Stimulated activated naive CD8-positive, alpha-beta T cell treated with anti-CD3 and anti-CD28 coated beads, Interleukin-15, amount 100 ng/mL, for 72 hours (primary cell): ENCODE measurements at regions not wholly inside any gene's neighbourhood (a gene's known extent, or its start where the extent isn't known, plus 50 kb on each side); places are given as distances from the start of the nearest gene placed in this dataset.

Experiments
- ATAC-seq: fragments of 150-1000 bp; cut with Tn5 transposase; 2 replicates; pipeline ENCODE4 v1.10.0; 2021; ENCODE audit warnings: mild to moderate bottlenecking, moderate library complexity
- DNase-seq, 2 donors: peaks; one replicate each; pipeline ENCODE4 v3.0.0; 2021 to 2022
- H3K27ac Mint-ChIP-seq, 2 donors: one replicate each; pipeline ENCODE4 v1.8.0; 2022; ENCODE audit warnings: mild to moderate bottlenecking in 2 of 2, mixed read lengths in 2 of 2, moderate library complexity in 2 of 2
- H3K27me3 Mint-ChIP-seq: one replicate; pipeline ENCODE4 v1.8.0; 2022; ENCODE audit warnings: mixed read lengths
- H3K4me1 Mint-ChIP-seq: one replicate; pipeline ENCODE4 v1.8.0; 2022; ENCODE audit warnings: mild to moderate bottlenecking, mixed read lengths
- H3K4me3 Mint-ChIP-seq, 2 donors: one replicate each; pipeline ENCODE4 v1.8.0; 2022; ENCODE audit warnings: mild to moderate bottlenecking in 2 of 2, mixed read lengths in 2 of 2, moderate library complexity in 1 of 2
- H3K9me3 Mint-ChIP-seq, 2 donors: one replicate each; pipeline ENCODE4 v1.8.0; 2022; ENCODE audit warnings: mixed read lengths in 2 of 2

DNA sequence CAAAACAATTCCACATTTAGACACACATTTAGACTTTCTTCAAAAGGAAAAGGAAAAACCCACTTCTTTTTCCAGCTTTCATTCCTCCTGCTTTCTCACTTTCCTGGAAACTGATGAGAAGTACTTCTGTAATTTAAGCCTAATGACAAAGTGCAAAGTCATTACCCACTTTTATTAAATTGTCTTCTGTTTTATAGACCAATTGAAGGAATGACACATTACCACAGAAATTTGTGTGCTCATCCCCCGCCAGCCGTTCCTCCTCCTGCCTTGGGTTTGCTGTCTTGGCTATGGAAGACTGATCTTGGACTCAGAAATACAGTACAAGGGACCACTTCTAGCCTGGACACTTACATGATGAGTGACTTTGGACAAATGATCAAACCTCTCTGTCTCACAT is 717.8 kb downstream of the SORCS3 start:
- Mint-ChIP-seq H3K27ac (no peak overlapping the region), H3K4me1 (no peaks in the 10 kb centered on the region), H3K4me3 (no peak overlapping the region), H3K9me3 (peaks cover 0 to 4% of the 10 kb centered on the region in 2 donors), H3K27me3 (no peaks in the 10 kb centered on the region)
- no peak for ATAC-seq
- no peak for DNase-seq

DNA sequence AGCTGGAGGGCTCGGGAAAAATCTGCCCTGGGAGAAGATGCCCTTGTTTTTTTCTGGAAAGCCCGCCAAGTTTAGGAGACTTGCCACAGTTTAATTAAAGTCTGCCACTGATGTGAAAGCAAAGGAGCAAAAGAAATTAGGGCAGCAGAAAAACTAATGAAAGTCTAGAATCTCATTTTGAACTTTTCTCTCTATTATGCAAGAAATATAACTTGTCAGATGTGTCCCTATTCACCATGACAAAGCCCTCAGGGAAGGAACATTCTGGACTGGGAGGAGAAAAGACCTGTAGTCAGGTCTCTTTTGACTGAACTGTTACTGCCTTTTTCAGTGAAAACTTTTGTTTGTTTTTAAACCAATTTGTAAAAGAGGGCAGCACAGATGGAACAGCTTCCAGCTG is 715.5 kb downstream of the SORCS3 start:
- no peaks in the 10 kb centered on the region for H3K4me1 Mint-ChIP-seq
- no peaks in the 10 kb centered on the region for H3K9me3 Mint-ChIP-seq
- no peak overlapping the region for H3K4me3 Mint-ChIP-seq
- ATAC-seq (no peak), DNase-seq (no peak)
- no peak overlapping the region for H3K27ac Mint-ChIP-seq
- no peaks in the 10 kb centered on the region for H3K27me3 Mint-ChIP-seq

DNA sequence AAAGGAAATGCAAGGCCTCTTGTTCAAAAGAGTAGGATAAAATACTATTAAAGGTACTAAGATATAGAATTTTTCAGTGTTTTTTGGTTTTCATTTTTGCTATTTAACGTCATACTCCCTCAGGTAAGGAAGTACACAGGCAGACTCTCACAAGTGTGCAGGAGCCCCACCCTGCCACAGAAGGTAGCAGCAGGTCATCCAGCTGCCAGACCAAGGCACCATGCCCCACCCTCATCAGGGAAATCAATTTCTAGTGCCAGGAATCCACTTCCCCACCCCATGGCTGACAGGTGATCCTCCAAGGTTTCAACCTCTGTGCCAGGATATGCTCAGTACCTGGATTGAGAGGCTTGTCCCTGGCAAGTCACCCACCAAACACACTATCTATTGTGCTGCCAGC is 712.9 kb downstream of the SORCS3 start:
- Mint-ChIP-seq H3K27me3 (no peaks in the 10 kb centered on the region), H3K9me3 (no peaks in the 10 kb centered on the region)
- ATAC-seq: no peak

DNA sequence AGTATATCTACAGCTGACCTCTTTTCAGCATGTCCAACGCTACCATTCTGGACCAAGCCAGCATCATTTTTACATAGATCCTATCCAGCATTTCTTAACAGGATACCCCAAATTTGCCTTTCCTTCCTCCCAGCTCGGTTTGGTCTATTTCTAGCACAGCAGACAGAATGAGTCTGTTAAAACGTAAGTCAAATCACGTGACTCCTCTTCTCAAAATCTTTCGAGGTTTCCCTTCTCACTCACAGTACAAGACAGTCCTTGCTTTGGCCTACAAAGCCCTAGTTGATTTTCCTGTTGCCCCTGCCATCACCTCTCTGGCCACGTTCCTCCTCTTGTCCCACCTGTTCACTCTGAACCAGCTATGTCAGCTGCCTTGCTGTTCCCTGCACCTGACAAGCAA is 711.7 kb downstream of the SORCS3 start:
- Mint-ChIP-seq H3K4me1 (no peaks in the 10 kb centered on the region), H3K27me3 (no peaks in the 10 kb centered on the region), H3K9me3 (no peaks in the 10 kb centered on the region), H3K4me3 (no peak overlapping the region), H3K27ac (no peak overlapping the region)
- DNase-seq (no peak), ATAC-seq (no peak)

More for the DNA sequence above, 712.9 kb downstream of the SORCS3 start:
- H3K4me1 Mint-ChIP-seq: no peaks in the 10 kb centered on the region
- no peak overlapping the region for H3K4me3 Mint-ChIP-seq
- H3K27ac Mint-ChIP-seq: no peak overlapping the region
- no peak for DNase-seq

DNA sequence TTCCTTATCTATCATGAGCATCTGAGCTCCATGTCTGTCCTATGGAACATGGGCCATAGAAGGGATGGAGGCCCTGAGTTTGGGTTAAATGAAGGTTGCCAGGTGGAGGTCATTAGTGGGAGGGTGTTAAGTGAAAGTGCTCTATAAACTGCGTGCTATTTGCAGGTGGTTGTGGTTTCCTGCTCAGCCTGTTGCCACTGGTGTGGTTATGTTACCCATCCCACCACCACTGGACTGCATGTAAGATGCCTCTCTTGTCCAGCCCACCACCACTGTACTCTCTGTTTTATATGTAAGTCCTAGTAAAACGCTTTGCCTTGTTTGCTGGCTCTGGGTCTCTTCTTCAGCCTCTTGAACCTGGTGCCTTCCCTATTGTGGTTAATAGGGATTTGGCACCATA is 711.2 kb downstream of the SORCS3 start:
- H3K9me3 Mint-ChIP-seq: no peaks in the 10 kb centered on the region
- no peaks in the 10 kb centered on the region for H3K27me3 Mint-ChIP-seq
- ATAC-seq (no peak), DNase-seq (no peak)
- no peak overlapping the region for H3K27ac Mint-ChIP-seq
- no peaks in the 10 kb centered on the region for H3K4me1 Mint-ChIP-seq
- no peak overlapping the region for H3K4me3 Mint-ChIP-seq

DNA sequence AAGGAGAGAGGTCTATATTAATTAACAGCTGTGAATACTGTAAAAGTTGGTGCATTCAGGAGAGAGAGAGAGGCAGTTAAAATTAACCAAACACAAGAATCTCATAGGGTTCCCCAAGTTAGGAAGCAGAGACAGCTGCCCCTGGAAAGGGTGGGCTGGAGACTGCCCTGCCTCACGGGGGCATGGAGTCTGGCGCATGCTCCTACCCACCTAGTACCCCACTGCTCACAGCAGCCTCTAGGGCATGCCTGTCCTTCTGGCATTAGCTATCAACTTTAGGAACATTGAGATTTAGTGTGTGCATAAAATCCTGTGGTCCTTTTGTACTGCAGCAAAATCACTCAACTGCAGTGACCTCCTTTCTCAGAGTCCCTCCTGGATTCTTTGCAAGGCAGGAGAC is 710.1 kb downstream of the SORCS3 start:
- H3K4me1 Mint-ChIP-seq: no peaks in the 10 kb centered on the region
- no peak overlapping the region for H3K27ac Mint-ChIP-seq
- no peak overlapping the region for H3K4me3 Mint-ChIP-seq
- DNase-seq (no peak), ATAC-seq (no peak)
- H3K27me3 Mint-ChIP-seq: no peaks in the 10 kb centered on the region
- H3K9me3 Mint-ChIP-seq: no peaks in the 10 kb centered on the region

DNA sequence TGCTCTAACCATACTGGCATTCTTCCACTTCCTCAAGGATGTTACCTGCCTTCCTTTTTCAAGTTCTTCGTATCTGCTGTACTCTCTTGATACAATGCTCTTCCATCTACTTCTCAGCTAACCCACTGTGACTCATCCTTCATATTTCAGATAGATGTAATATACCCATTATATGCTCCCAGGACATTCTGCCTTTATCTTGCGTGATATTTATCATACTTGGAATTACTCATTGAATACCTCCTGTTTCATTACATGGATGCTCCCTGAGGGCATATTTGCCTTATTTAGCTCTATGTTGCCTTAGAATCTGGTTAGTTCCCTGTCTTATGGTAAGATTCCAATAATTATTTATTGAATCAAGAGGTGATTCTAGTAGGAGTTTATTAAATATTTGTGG is 706.4 kb downstream of the SORCS3 start:
- ATAC-seq: no peak
- Mint-ChIP-seq H3K4me3 (no peak overlapping the region), H3K4me1 (no peaks in the 10 kb centered on the region), H3K27me3 (no peaks in the 10 kb centered on the region), H3K9me3 (no peaks in the 10 kb centered on the region), H3K27ac (peak overlapping the region in 1 of 2 donors; percentile 4)
- no peak for DNase-seq

DNA sequence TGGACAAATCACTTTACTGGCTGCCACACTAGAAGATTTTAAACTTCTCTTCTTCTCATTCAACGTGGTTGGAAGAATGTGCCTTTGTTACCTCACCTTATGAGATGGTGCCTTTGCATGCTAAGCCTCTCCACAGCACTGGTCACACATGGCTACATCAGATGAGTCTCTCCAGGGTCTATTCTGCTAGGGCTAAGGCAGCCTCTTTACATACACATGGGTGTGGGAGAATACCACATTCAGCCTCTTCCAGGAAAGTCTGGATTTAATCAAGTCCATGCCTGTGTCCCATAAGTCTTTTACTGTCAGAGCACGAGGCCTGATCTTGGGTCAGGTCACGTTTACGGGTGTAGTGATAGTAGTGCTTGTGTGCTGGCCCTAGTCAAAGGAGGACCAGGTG is 701.5 kb downstream of the SORCS3 start:
- ATAC-seq (no peak), DNase-seq (no peak)
- H3K9me3 Mint-ChIP-seq: no peaks in the 10 kb centered on the region
- H3K4me1 Mint-ChIP-seq: no peaks in the 10 kb centered on the region
- no peaks in the 10 kb centered on the region for H3K27me3 Mint-ChIP-seq
- no peak overlapping the region for H3K27ac Mint-ChIP-seq
- no peak overlapping the region for H3K4me3 Mint-ChIP-seq

DNA sequence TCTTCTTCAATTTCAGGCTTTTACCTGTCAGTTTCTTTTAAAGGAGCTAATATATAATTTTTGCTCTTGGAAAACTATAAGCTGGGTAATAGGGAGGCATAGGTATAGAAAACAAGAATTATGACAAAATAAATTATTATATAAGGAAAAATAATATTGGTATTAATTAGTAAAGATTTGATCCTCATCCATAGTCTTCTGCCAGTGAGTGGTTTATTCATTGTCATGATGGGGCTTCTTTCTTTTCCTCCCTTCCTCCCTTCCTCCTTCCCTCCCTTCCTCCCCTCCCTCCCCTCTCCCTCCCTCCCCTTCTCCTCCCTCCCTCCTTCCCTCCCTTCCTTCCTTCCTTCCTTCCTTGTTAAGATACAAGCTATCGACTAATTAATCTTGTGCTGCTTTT is 698.6 kb downstream of the SORCS3 start:
- Mint-ChIP-seq H3K9me3 (peaks cover 0 to 5% of the 10 kb centered on the region in 2 donors), H3K4me3 (no peak overlapping the region), H3K27me3 (no peaks in the 10 kb centered on the region), H3K4me1 (no peaks in the 10 kb centered on the region), H3K27ac (no peak overlapping the region)
- DNase-seq (no peak), ATAC-seq (no peak)

DNA sequence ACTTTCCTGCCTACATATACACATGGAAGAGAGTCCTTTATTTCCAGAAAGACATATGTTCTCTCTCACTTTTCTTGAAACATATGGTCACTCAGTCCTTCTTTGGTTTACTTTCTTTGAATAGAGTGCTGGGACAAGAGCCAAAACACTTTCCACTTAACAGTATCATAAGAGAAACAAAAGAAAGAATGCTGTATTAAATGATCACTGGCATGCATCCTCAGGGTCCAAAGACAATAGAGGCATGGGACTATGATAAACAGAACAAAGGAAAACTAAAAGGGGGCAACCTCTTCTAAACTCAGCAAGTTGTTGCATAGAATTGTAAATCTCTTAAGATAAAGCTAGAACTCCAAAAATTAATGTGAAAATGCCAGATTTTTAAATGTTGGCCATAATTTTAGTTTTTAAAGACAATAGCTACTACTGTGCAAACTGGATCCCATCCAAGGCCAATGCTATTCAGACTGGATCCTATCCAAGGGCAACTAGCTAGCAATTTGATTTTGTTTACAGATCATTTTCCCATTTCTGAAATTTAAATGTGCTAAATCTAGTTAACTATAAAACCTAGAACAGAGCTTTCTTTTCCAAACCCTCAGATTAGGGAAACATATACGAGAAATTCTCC is 687.5 kb downstream of the SORCS3 start:
- no peak for ATAC-seq
- no peak overlapping the region for H3K27ac Mint-ChIP-seq
- no peaks in the 10 kb centered on the region for H3K27me3 Mint-ChIP-seq
- H3K4me1 Mint-ChIP-seq: no peaks in the 10 kb centered on the region
- no peak for DNase-seq
- no peak overlapping the region for H3K4me3 Mint-ChIP-seq
- H3K9me3 Mint-ChIP-seq: peaks cover 0 to 5% of the 10 kb centered on the region in 2 donors
